GM23338 (cell line): ENCODE measurements at regions not wholly inside any gene's neighbourhood (a gene's known extent, or its start where the extent isn't known, plus 50 kb on each side); places are given as distances from the start of the nearest gene placed in this dataset.

Source experiments
- ATAC-seq: fragments of 200-7000 bp; cut with Tn5 transposase; 3 replicates; pipeline ENCODE4 v1.9.1; 2020
- DNase-seq: peaks from one replicate; pipeline ENCODE4 v3.0.0-alpha.2; 2015; ENCODE audit warnings: low spot score
- H2AFZ ChIP-seq: fragments of 200-600 bp; sonication (generic); 2 replicates; pipeline ENCODE4 v1.8.0; 2016; ENCODE audit warnings: antibody characterized with exemption, mild to moderate bottlenecking, moderate library complexity
- H3F3A ChIP-seq: fragments of 200-600 bp; sonication (generic); replicated peaks from 2 replicates; pipeline ENCODE4 v1.8.0; 2017; ENCODE audit warnings: antibody characterized with exemption, mixed run types, low read depth
- H3K27ac ChIP-seq: fragments of 200-600 bp; sonication (generic); 2 replicates; pipeline ENCODE4 v1.6.1; 2016; ENCODE audit warnings: low read depth
- H3K27me3 ChIP-seq: fragments of 200-600 bp; sonication (generic); 2 replicates; pipeline ENCODE4 v1.8.0; 2016; ENCODE audit warnings: mild to moderate bottlenecking, mixed run types, moderate library complexity; ENCODE audit not compliant: insufficient read depth
- H3K36me3 ChIP-seq: fragments of 200-600 bp; sonication (generic); 2 replicates; pipeline ENCODE4 v1.8.0; 2016; ENCODE audit warnings: mild to moderate bottlenecking; ENCODE audit not compliant: insufficient read depth
- H3K4me1 ChIP-seq: fragments of 200-600 bp; sonication (generic); 2 replicates; pipeline ENCODE4 v1.8.0; 2016; ENCODE audit warnings: mild to moderate bottlenecking, moderate library complexity; ENCODE audit not compliant: insufficient read depth
- H3K4me2 ChIP-seq: fragments of 200-600 bp; sonication (generic); 2 replicates; pipeline ENCODE4 v1.7.1; 2017; ENCODE audit warnings: mixed run types
- H3K4me3 ChIP-seq: fragments of 200-600 bp; sonication (generic); 2 replicates; pipeline ENCODE4 v1.6.1; 2016; ENCODE audit warnings: mixed run types
- H3K79me2 ChIP-seq: fragments of 200-600 bp; sonication (generic); replicated peaks from 2 replicates; pipeline ENCODE4 v1.8.0; 2017; ENCODE audit warnings: mild to moderate bottlenecking; ENCODE audit not compliant: insufficient read depth
- H3K9me2 ChIP-seq: fragments of 200-600 bp; sonication (generic); 2 replicates; pipeline ENCODE4 v1.8.0; 2017; ENCODE audit not compliant: insufficient read depth
- H4K20me1 ChIP-seq: fragments of 200-600 bp; sonication (generic); replicated peaks from 2 replicates; pipeline ENCODE4 v1.8.0; 2017; ENCODE audit warnings: mild to moderate bottlenecking; ENCODE audit not compliant: insufficient read depth
- H3K27ac Mint-ChIP-seq: 2 replicates; pipeline ENCODE4 v1.8.0; 2020; ENCODE audit warnings: inconsistent platforms, mild to moderate bottlenecking, moderate library complexity, mixed read lengths
- H3K27me3 Mint-ChIP-seq: 3 replicates; pipeline ENCODE4 v1.8.0; 2022; ENCODE audit warnings: low read depth, mild to moderate bottlenecking, moderate library complexity, mixed read lengths, inconsistent platforms; ENCODE audit not compliant: insufficient read depth, poor library complexity
- H3K36me3 Mint-ChIP-seq: 3 replicates; pipeline ENCODE4 v1.8.0; 2021; ENCODE audit warnings: low read depth, mild to moderate bottlenecking, inconsistent platforms, moderate library complexity, mixed read lengths
- H3K4me1 Mint-ChIP-seq: 3 replicates; pipeline ENCODE4 v1.8.0; 2020; ENCODE audit warnings: mild to moderate bottlenecking, inconsistent platforms, mixed read lengths
- H3K4me3 Mint-ChIP-seq: 3 replicates; pipeline ENCODE4 v1.8.0; 2021; ENCODE audit warnings: moderate library complexity, mild to moderate bottlenecking, inconsistent platforms, mixed read lengths
- H3K9me3 Mint-ChIP-seq: 3 replicates; pipeline ENCODE4 v1.8.0; 2020; ENCODE audit warnings: moderate library complexity, mild to moderate bottlenecking, inconsistent platforms, mixed read lengths
- CREB1 ChIP-seq: fragments of 250-450 bp; sonication (Bioruptor Pico); IDR thresholded peaks from 2 replicates; pipeline ENCODE4 v1.5.0; 2020; ENCODE audit warnings: low read depth, mild to moderate bottlenecking, moderate library complexity
- EZH2 ChIP-seq: fragments of 200-600 bp; sonication (generic); IDR thresholded peaks from one replicate; pipeline ENCODE4 v1.8.0; 2017; ENCODE audit warnings: antibody characterized with exemption, mild to moderate bottlenecking, low read depth; ENCODE audit not compliant: unreplicated experiment
- EZH2phosphoT487 ChIP-seq: fragments of 200-600 bp; sonication (generic); IDR thresholded peaks from one replicate; pipeline ENCODE4 v1.8.1; 2018; ENCODE audit warnings: antibody characterized with exemption; ENCODE audit not compliant: unreplicated experiment
- JUNB ChIP-seq: IDR thresholded peaks from one replicate; pipeline ENCODE4 v1.6.1; 2016; ENCODE audit warnings: antibody characterized with exemption; ENCODE audit not compliant: unreplicated experiment
- NANOG ChIP-seq: IDR thresholded peaks from 2 replicates; pipeline ENCODE4 v1.6.1; 2016; ENCODE audit warnings: antibody characterized with exemption, borderline replicate concordance
- POLR2AphosphoS5 ChIP-seq: IDR thresholded peaks from 2 replicates; pipeline ENCODE4 v1.6.1; 2016; ENCODE audit warnings: antibody characterized with exemption, low read depth
- REST ChIP-seq: IDR thresholded peaks from one replicate; pipeline ENCODE4 v1.6.1; 2018; ENCODE audit warnings: antibody characterized with exemption; ENCODE audit not compliant: unreplicated experiment
- STAT1 ChIP-seq: IDR thresholded peaks from one replicate; pipeline ENCODE4 v1.6.1; 2016; ENCODE audit warnings: antibody characterized with exemption; ENCODE audit not compliant: unreplicated experiment
- ZNF114 ChIP-seq: fragments of 250-450 bp; sonication (Bioruptor Pico); IDR thresholded peaks from 2 replicates; pipeline ENCODE4 v1.5.0; 2020; ENCODE audit warnings: mild to moderate bottlenecking, moderate library complexity
- ZNF331 ChIP-seq: fragments of 250-450 bp; sonication (Bioruptor Pico); IDR thresholded peaks from 2 replicates; pipeline ENCODE4 v1.5.0; 2020; ENCODE audit warnings: low read depth, mild to moderate bottlenecking, moderate library complexity
- ZNF462 ChIP-seq: fragments of 250-450 bp; sonication (Bioruptor Pico); IDR thresholded peaks from 2 replicates; pipeline ENCODE4 v1.5.0; 2020; ENCODE audit warnings: mild to moderate bottlenecking, moderate library complexity
- TF ChIP-seq, protein P1 (sequence below): IDR thresholded peaks from 2 replicates; pipeline ENCODE4 v1.6.1; 2016; ENCODE audit warnings: antibody characterized with exemption
- TF ChIP-seq, protein P2 (sequence below), 2 experiments: fragments of 200-600 bp in 1 of 2; sonication (generic) in 1 of 2; conservative IDR thresholded peaks; 2 replicates each; pipeline versions ENCODE4 v1.5.1 to v1.6.1; 2016 to 2017; ENCODE audit warnings: antibody characterized with exemption in 2 of 2, low read depth in 2 of 2, mild to moderate bottlenecking in 2 of 2, moderate library complexity in 1 of 2

GRCh38 chr1:56098946-56099345 is 480.4 kb downstream of the PLPP3 start:
- no peaks in the 10 kb centered on the region for H4K20me1 ChIP-seq
- Mint-ChIP-seq H3K4me1 (peaks cover 3% of the 10 kb centered on the region; the same call in 1 of the 3 replicates), H3K36me3 (no peaks in the 10 kb centered on the region), H3K27ac (no peak overlapping the region), H3K4me3 (no peak overlapping the region), H3K9me3 (0 out of 3 replicates have a peak, but pooled peaks cover under 1% of the 10 kb centered on the region), H3K27me3 (peaks cover 2% of the 10 kb centered on the region)
- no peaks in the 10 kb centered on the region for H3F3A ChIP-seq
- DNase-seq = no peak
- H3K4me1 ChIP-seq = no peaks in the 10 kb centered on the region
- H3K36me3 ChIP-seq = no peaks in the 10 kb centered on the region
- H3K4me2 ChIP-seq = no peak overlapping the region
- H3K9me2 ChIP-seq = peaks cover 6% of the 10 kb centered on the region; the same call in 1 of the 2 replicates
- no peaks in the 10 kb centered on the region for H3K79me2 ChIP-seq
- H3K27ac ChIP-seq = no peak overlapping the region
- no peak for ATAC-seq
- H3K4me3 ChIP-seq = no peak overlapping the region
- TF ChIP-seq NANOG (no peak), EZH2 (no peak), REST (no peak), ZNF462 (CRISPR knock-in tag) (no peak), ZNF114 (CRISPR knock-in tag) (no peak), POLR2AphosphoS5 (no peak), EZH2phosphoT487 (no peak), JUNB (no peak), STAT1 (no peak), ZNF331 (CRISPR knock-in tag) (no peak), CREB1 (CRISPR knock-in tag) (no peak)
- TF ChIP-seq, protein P1, sequence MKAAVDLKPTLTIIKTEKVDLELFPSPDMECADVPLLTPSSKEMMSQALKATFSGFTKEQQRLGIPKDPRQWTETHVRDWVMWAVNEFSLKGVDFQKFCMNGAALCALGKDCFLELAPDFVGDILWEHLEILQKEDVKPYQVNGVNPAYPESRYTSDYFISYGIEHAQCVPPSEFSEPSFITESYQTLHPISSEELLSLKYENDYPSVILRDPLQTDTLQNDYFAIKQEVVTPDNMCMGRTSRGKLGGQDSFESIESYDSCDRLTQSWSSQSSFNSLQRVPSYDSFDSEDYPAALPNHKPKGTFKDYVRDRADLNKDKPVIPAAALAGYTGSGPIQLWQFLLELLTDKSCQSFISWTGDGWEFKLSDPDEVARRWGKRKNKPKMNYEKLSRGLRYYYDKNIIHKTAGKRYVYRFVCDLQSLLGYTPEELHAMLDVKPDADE = no peak
- TF ChIP-seq, protein P2, sequence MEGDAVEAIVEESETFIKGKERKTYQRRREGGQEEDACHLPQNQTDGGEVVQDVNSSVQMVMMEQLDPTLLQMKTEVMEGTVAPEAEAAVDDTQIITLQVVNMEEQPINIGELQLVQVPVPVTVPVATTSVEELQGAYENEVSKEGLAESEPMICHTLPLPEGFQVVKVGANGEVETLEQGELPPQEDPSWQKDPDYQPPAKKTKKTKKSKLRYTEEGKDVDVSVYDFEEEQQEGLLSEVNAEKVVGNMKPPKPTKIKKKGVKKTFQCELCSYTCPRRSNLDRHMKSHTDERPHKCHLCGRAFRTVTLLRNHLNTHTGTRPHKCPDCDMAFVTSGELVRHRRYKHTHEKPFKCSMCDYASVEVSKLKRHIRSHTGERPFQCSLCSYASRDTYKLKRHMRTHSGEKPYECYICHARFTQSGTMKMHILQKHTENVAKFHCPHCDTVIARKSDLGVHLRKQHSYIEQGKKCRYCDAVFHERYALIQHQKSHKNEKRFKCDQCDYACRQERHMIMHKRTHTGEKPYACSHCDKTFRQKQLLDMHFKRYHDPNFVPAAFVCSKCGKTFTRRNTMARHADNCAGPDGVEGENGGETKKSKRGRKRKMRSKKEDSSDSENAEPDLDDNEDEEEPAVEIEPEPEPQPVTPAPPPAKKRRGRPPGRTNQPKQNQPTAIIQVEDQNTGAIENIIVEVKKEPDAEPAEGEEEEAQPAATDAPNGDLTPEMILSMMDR (conservative IDR thresholded peaks at IDR 0.05; ENCODE audit: low read depth in 2 of 2) = no peak
- no peaks in the 10 kb centered on the region for H3K27me3 ChIP-seq
- H2AFZ ChIP-seq = no peak overlapping the region
